ENCODE measurements at regions not wholly inside any gene's neighbourhood (a gene's known extent, or its start where the extent isn't known, plus 50 kb on each side); places are given as distances from the start of the nearest gene placed in this dataset.

DNA sequence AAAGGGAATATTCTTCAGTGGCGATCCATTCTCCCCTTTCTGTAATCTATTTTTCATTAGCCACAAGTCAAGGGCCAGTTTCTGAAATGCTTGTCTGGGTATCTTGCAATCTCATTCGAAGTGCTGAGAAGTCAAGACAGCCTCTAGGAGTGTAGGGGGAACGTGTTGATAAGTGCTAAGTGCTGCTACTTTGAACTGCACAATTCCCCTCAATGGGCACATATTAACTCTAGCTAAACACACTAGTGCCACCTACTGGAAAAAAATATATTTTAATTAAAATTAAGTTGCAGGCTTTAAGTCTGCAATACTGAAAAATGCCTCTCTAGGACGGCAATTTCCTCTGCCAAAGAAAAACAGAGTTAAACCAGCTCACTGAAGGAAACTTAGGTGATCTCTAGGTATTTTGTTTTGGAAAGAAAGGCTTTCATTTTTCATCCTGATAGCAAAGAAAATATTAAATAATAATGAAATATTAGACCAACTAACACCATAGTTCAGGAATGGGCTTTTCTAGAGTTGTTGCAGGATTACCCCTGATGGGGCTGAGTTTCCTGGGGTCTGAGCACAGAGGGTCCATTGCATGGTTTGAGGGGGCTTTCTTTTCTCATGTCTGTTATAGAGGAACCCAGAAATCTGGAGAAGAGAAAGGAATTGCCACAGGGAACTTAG lies 181.9 kb upstream of the KBTBD8 start:
- ChIA-PET POLR2A (no interaction called here), CTCF (interaction anchor here (0.7 to 1.8 kb wide), 13 partner anchors 12 to 729 kb away, joined by 3 to 13 read pairs (median 4); no protein-coding TSS in a partner anchor)
- Histone ChIP-seq H3K4me3 (ENCODE audit: low read depth, low read length) (no peak overlapping the region), H3K27ac (ENCODE audit: extremely low read depth, low read depth, low read length) (no peak overlapping the region), H3K9me3 (ENCODE audit: control insufficient read depth, insufficient read depth, low read depth, low read length) (no peaks in the 10 kb centered on the region), H3K36me3 (ENCODE audit: control insufficient read depth in 2 of 2, insufficient read depth in 1 of 2, low read length in 2 of 2) (no peaks in the 10 kb centered on the region), H3K4me1 (ENCODE audit: control insufficient read depth, insufficient read depth, low read length) (no peaks in the 10 kb centered on the region)
- TF ChIP-seq ZNF660 (tag by site-specific recombination; IDR thresholded peaks at IDR 0.05) (0 out of 2 replicates have a peak, but pooled peaks have one; percentile 57), ZNF654 (tag by site-specific recombination; IDR thresholded peaks at IDR 0.05; ENCODE audit: low read depth) (peak; percentile 69), ZNF391 (tag by site-specific recombination; IDR thresholded peaks at IDR 0.05; ENCODE audit: borderline replicate concordance, low read depth) (no peak), ZNF423 (tag by site-specific recombination; IDR thresholded peaks at IDR 0.05) (no peak), ZFP69B (tag by site-specific recombination; IDR thresholded peaks at IDR 0.05) (no peak), ZNF791 (tag by site-specific recombination; IDR thresholded peaks at IDR 0.05) (no peak)
- TF ChIP-seq, protein P1, sequence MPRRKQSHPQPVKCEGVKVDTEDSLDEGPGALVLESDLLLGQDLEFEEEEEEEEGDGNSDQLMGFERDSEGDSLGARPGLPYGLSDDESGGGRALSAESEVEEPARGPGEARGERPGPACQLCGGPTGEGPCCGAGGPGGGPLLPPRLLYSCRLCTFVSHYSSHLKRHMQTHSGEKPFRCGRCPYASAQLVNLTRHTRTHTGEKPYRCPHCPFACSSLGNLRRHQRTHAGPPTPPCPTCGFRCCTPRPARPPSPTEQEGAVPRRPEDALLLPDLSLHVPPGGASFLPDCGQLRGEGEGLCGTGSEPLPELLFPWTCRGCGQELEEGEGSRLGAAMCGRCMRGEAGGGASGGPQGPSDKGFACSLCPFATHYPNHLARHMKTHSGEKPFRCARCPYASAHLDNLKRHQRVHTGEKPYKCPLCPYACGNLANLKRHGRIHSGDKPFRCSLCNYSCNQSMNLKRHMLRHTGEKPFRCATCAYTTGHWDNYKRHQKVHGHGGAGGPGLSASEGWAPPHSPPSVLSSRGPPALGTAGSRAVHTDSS (tag by site-specific recombination; IDR thresholded peaks at IDR 0.05): no peak

DNA sequence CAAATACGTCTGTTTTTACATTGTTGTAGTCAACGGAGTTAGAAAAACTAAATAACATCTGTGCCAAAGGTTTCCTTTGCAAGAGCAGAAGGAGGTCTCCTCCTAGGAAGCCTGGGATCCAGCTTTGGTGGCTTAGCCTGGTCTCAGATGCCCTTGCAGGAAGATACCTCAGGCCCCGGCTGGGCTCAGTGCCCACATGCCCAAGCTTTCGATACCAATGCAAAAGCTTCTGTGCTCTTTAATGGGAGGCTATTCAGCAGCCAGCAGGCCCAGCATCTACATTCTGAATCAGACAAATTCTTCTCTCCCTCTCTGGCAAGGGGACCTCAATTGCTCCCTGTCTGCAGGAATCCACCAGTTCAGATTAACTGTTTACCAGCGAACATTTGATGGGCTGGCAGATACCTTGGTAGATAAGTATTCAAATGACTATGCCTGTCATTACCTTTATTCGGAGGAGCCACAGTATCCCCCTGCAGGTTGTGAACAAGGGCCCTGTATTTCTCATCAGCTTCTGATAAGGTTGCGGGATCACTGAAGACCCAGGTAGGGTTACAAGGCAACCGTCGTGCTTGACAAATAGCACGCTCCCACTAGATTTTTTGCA lies 180.1 kb upstream of the KBTBD8 start:
- POLR2A ChIA-PET: no interaction called here
- Histone ChIP-seq H3K4me3 (ENCODE audit: low read depth, low read length) (no peak overlapping the region), H3K36me3 (ENCODE audit: control insufficient read depth in 2 of 2, insufficient read depth in 1 of 2, low read length in 2 of 2) (no peaks in the 10 kb centered on the region), H3K9me3 (ENCODE audit: control insufficient read depth, insufficient read depth, low read depth, low read length) (no peaks in the 10 kb centered on the region), H3K4me1 (ENCODE audit: control insufficient read depth, insufficient read depth, low read length) (no peaks in the 10 kb centered on the region), H3K27ac (ENCODE audit: extremely low read depth, low read depth, low read length) (no peak overlapping the region)
- CTCF ChIA-PET: interaction anchor here (0.6 to 2.6 kb wide), 6 partner anchors 15 to 565 kb away, joined by 3 to 17 read pairs (median 6); no protein-coding TSS in a partner anchor
- TF ChIP-seq, protein P2, sequence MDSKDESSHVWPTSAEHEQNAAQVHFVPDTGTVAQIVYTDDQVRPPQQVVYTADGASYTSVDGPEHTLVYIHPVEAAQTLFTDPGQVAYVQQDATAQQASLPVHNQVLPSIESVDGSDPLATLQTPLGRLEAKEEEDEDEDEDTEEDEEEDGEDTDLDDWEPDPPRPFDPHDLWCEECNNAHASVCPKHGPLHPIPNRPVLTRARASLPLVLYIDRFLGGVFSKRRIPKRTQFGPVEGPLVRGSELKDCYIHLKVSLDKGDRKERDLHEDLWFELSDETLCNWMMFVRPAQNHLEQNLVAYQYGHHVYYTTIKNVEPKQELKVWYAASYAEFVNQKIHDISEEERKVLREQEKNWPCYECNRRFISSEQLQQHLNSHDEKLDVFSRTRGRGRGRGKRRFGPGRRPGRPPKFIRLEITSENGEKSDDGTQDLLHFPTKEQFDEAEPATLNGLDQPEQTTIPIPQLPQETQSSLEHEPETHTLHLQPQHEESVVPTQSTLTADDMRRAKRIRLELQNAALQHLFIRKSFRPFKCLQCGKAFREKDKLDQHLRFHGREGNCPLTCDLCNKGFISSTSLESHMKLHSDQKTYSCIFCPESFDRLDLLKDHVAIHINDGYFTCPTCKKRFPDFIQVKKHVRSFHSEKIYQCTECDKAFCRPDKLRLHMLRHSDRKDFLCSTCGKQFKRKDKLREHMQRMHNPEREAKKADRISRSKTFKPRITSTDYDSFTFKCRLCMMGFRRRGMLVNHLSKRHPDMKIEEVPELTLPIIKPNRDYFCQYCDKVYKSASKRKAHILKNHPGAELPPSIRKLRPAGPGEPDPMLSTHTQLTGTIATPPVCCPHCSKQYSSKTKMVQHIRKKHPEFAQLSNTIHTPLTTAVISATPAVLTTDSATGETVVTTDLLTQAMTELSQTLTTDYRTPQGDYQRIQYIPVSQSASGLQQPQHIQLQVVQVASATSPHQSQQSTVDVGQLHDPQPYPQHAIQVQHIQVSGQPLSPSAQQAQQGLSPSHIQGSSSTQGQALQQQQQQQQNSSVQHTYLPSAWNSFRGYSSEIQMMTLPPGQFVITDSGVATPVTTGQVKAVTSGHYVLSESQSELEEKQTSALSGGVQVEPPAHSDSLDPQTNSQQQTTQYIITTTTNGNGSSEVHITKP (tag by site-specific recombination; IDR thresholded peaks at IDR 0.05): no peak
- TF ChIP-seq EGR2 (tag by site-specific recombination; IDR thresholded peaks at IDR 0.05; ENCODE audit: low read depth) (no peak), RBAK (tag by site-specific recombination; IDR thresholded peaks at IDR 0.05) (no peak), ZNF560 (tag by site-specific recombination; IDR thresholded peaks at IDR 0.05; ENCODE audit: borderline replicate concordance) (no peak), ZNF174 (tag by site-specific recombination; IDR thresholded peaks at IDR 0.05) (no peak), SP2 (tag by site-specific recombination; IDR thresholded peaks at IDR 0.05) (no peak), ZNF24 (tag by site-specific recombination; IDR thresholded peaks at IDR 0.05) (no peak), ZNF416 (tag by site-specific recombination; IDR thresholded peaks at IDR 0.05) (no peak), OSR2 (tag by site-specific recombination; IDR thresholded peaks at IDR 0.05) (no peak), ZNF19 (tag by site-specific recombination; IDR thresholded peaks at IDR 0.05; ENCODE audit: low read depth) (no peak), ZBTB1 (tag by site-specific recombination; IDR thresholded peaks at IDR 0.05) (no peak), ZNF133 (tag by site-specific recombination; IDR thresholded peaks at IDR 0.05) (no peak), GLIS2 (tag by site-specific recombination; IDR thresholded peaks at IDR 0.05) (no peak), ZNF48 (tag by site-specific recombination; IDR thresholded peaks at IDR 0.05) (no peak), ZNF830 (tag by site-specific recombination; IDR thresholded peaks at IDR 0.05; ENCODE audit: low read depth) (no peak), ZNF792 (tag by site-specific recombination; IDR thresholded peaks at IDR 0.05) (no peak), YY1 (tag by site-specific recombination; IDR thresholded peaks at IDR 0.05) (no peak), ZNF600 (tag by site-specific recombination; IDR thresholded peaks at IDR 0.05) (no peak)
- TF ChIP-seq, protein P3, sequence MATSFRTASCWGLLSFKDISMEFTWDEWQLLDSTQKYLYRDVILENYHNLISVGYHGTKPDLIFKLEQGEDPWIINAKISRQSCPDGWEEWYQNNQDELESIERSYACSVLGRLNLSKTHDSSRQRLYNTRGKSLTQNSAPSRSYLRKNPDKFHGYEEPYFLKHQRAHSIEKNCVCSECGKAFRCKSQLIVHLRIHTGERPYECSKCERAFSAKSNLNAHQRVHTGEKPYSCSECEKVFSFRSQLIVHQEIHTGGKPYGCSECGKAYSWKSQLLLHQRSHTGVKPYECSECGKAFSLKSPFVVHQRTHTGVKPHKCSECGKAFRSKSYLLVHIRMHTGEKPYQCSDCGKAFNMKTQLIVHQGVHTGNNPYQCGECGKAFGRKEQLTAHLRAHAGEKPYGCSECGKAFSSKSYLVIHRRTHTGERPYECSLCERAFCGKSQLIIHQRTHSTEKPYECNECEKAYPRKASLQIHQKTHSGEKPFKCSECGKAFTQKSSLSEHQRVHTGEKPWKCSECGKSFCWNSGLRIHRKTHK (tag by site-specific recombination; IDR thresholded peaks at IDR 0.05): no peak
- TF ChIP-seq, protein P4, sequence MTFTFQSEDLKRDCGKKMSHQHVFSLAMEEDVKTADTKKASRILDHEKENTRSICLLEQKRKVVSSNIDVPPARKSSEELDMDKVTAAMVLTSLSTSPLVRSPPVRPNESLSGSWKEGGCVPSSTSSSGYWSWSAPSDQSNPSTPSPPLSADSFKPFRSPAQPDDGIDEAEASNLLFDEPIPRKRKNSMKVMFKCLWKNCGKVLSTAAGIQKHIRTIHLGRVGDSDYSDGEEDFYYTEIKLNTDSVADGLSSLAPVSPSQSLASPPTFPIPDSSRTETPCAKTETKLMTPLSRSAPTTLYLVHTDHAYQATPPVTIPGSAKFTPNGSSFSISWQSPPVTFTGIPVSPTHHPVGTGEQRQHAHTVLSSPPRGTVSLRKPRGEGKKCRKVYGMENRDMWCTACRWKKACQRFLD (tag by site-specific recombination; IDR thresholded peaks at IDR 0.05): no peak

Measured in HEK293 (cell line).